ENCODE measurements at regions not wholly inside any gene's neighbourhood (a gene's known extent, or its start where the extent isn't known, plus 50 kb on each side); places are given as distances from the start of the nearest gene placed in this dataset.

- Histone ChIP-seq H3K9me3 (no peaks in the 10 kb centered on the region), H3K27me3 (no peaks in the 10 kb centered on the region), H3K4me1 (no peaks in the 10 kb centered on the region), H3K36me3 (no peaks in the 10 kb centered on the region), H3K4me3 (no peak overlapping the region), H3K27ac (no peak overlapping the region)
- no peak for ATAC-seq
- WGBS, 4 donors: 59 to 65% (median 62%) methylated on average over 1 of the region's 1 CpG
- intact Hi-C loops (cut with DNase I): no loop called here
- DNase-seq: no peak
- TF ChIP-seq POLR2A (IDR thresholded peaks at IDR 0.05): no peak
- no peak for TF ChIP-seq CTCF (IDR thresholded peaks at IDR 0.05)
These were observed 227.0 kb downstream of the CPE start for GRCh38 chr4:165605811-165606210.

- TF ChIP-seq POLR2A (IDR thresholded peaks at IDR 0.05) (no peak), CTCF (IDR thresholded peaks at IDR 0.05) (no peak)
- WGBS, 4 donors: 74 to 78% (median 76%) methylated on average over 2 of the region's 2 CpGs
- no peak overlapping the region for H3K27ac ChIP-seq
- no peak overlapping the region for H3K4me3 ChIP-seq
- DNase-seq (no peak), ATAC-seq (peak in 1 of 4 donors; percentile 55)
- no peaks in the 10 kb centered on the region for H3K27me3 ChIP-seq
- H3K4me1 ChIP-seq: no peaks in the 10 kb centered on the region
- no peaks in the 10 kb centered on the region for H3K36me3 ChIP-seq
- intact Hi-C loops (cut with DNase I): no loop called here
- H3K9me3 ChIP-seq: no peaks in the 10 kb centered on the region
These were observed 227.8 kb downstream of the CPE start for GRCh38 chr4:165606465-165607205.

- ATAC-seq (no peak), DNase-seq (no peak)
- Histone ChIP-seq H3K27me3 (no peaks in the 10 kb centered on the region), H3K36me3 (no peaks in the 10 kb centered on the region), H3K27ac (no peak overlapping the region), H3K4me1 (no peaks in the 10 kb centered on the region), H3K9me3 (no peaks in the 10 kb centered on the region), H3K4me3 (no peak overlapping the region)
- intact Hi-C loops (cut with DNase I): no loop called here
- 89 to 96% (median 92%) methylated on average over 2 of the region's 2 CpGs for WGBS, 4 donors
- TF ChIP-seq POLR2A (IDR thresholded peaks at IDR 0.05): no peak
- no peak for TF ChIP-seq CTCF (IDR thresholded peaks at IDR 0.05)
These were observed 230.8 kb downstream of the CPE start for GRCh38 chr4:165609653-165610052.

- no peaks in the 10 kb centered on the region for H3K4me1 ChIP-seq
- TF ChIP-seq POLR2A (IDR thresholded peaks at IDR 0.05) (no peak), CTCF (IDR thresholded peaks at IDR 0.05) (no peak)
- no peaks in the 10 kb centered on the region for H3K36me3 ChIP-seq
- no peak overlapping the region for H3K27ac ChIP-seq
- WGBS, 4 donors: 72 to 78% (median 72%) methylated on average over 6 of the region's 6 CpGs
- ATAC-seq (no peak), DNase-seq (no peak)
- H3K4me3 ChIP-seq: peak overlapping the region in 3 of 12 donors; percentile 0 to 27 (median 24)
- intact Hi-C loops (cut with DNase I): no loop called here
- no peaks in the 10 kb centered on the region for H3K9me3 ChIP-seq
- H3K27me3 ChIP-seq: no peaks in the 10 kb centered on the region
These were observed 232.1 kb downstream of the CPE start for GRCh38 chr4:165610679-165611437.

Data from heart left ventricle (tissue), 16 donors.